Activated T-cell treated with anti-CD3 and anti-CD28 coated beads, Interleukin-2, amount 50 U/mL, for 48 hours (primary cell): ENCODE measurements at regions not wholly inside any gene's neighbourhood (a gene's known extent, or its start where the extent isn't known, plus 50 kb on each side); places are given as distances from the start of the nearest gene placed in this dataset.

Experiments
- DNase-seq, 2 experiments: peaks; one replicate each; pipeline ENCODE4 v3.0.0-alpha.2; 2020

- no peak for DNase-seq
These were observed 143.4 kb upstream of the PKDCC start for GRCh38 chr2:41904459-41904858.

GRCh38 chr2:41905597-41906337 is 142.1 kb upstream of the PKDCC start:
- DNase-seq: no peak

DNA sequence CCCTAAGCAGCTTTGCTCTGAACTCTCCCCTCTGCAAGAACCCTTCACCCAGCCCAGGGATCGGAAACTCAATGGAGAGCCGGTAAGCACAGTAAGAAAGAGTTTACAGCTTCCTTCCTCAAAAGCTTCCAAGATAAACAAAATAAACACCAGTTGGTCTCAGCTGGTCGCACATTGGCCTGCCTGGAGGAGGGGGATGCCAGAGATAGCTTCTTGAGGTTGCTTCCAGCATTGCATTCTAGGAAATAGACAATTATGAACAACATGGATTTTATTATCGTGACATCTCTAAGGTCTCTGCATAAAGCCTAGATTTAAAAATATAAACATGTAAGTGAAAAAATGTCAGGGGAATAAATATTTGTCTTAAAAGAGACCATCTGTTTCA is 141.5 kb upstream of the PKDCC start:
- DNase-seq: no peak

DNA sequence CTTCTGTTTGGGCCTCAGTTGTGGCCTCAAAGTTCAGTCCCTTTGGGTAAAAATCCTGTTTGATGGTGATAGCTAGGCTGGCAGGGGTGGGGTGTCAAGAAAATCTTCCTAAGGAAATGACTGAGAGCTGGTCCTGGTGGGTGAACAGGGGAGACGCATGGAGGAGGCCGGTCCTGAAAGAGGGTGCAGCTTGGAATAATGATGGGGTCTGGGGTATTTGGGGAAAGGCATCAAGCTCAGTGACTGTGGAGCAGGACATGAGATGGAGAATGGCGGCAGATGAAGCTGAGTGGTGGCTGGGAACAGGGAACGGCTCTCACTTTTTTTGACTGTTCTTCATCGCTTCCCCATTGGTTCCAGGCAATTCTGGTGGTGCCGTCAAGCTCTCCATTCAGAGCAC is 140.7 kb upstream of the PKDCC start:
- no peak for DNase-seq

- no peak for DNase-seq
These were observed 140.0 kb upstream of the PKDCC start for GRCh38 chr2:41907771-41908207.

GRCh38 chr2:41908349-41908748 is 139.5 kb upstream of the PKDCC start:
- DNase-seq: no peak

DNA sequence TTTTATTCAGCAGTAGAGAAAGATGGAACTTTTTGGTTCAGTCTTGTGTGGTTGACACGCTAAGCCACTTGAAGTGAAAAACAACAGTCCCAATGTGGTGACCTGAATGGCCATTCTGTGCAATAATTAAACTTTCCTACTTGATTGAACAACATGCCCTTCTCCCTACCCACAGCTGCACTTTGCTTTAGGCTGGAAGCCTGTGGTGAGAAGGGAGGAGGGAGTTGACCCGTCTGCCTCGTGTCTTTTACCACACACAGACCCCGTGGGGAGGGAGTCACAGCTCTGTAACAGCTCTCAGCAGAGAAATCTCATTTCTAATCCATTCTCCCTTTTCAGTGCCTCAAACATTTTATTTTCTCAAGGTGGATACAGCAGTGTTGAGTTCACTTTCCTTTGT is 138.2 kb upstream of the PKDCC start:
- DNase-seq: no peak

DNA sequence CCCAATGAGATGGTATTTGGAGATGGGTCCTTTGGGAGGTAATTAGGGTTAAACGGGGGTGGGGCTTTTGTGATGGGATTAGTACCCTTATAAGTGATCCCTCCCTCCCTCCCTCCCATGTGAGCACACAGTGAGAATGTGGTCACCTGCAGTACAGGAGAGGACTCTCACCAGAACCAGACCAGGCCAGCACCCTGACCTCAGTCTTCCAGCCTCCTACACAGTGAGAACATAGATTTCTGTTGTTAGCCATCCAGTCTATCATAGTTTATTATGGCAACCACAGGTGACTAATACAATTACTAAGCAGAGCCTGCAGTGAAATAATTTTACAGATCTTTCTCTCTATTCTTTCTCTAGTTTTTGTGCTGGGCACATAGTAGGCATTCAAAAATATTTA is 137.7 kb upstream of the PKDCC start:
- no peak for DNase-seq

DNA sequence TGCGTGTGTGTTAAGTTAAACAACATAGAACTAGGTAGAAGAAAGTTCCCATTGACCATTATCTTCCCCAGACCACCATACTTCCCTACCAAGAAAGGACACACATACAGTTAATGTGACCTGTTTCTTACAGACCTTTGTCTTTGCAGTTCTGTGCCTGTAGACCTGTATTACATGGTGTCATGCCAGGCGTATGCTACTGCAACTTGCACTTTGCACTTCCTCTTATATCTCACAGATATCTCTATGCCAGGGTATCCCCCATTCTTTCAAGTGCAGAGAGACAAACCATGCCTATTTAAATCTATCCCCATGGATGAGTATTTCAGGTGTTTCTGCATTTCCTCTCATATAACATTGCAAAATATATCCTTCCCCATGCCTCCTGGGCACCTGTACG is 136.8 kb upstream of the PKDCC start:
- no peak for DNase-seq

GRCh38 chr2:41912337-41912736 is 135.5 kb upstream of the PKDCC start:
- no peak for DNase-seq

- DNase-seq: no peak
These were observed 135.0 kb upstream of the PKDCC start for GRCh38 chr2:41912776-41913175.

- no peak for DNase-seq
These were observed 134.5 kb upstream of the PKDCC start for GRCh38 chr2:41913311-41913710.

DNA sequence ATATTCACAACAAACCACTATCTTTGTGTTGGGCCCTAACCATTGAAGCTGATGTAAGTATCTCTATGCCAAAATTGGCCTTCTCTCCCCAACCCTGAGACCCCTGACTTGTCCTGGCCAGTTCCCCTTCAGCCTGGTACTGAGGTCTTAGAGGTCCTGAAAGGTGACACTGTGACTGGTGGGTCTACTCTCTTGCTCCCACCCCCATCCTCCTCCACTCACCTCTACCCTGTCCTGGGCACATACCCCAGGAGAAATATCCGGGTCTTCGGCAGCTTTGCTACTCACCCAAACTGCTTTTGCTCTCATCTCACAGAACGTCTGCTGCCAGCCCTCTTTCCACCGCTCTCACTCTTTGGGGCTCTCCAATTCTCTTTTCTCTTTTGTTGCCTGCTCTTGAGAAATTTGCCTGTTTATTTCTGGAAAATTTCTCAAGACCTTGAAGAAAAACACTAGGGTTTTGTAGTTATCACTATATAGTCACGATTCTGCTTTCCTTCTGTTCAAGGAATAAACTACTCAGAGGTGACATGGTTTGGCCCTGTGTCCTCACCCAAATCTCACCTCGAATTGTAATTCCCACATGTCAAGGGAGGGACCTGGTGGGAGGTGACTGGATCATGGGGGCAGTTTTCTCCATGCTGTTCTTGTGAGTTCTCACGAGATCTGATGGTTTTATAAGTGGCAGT is 133.8 kb upstream of the PKDCC start:
- no peak for DNase-seq

DNA sequence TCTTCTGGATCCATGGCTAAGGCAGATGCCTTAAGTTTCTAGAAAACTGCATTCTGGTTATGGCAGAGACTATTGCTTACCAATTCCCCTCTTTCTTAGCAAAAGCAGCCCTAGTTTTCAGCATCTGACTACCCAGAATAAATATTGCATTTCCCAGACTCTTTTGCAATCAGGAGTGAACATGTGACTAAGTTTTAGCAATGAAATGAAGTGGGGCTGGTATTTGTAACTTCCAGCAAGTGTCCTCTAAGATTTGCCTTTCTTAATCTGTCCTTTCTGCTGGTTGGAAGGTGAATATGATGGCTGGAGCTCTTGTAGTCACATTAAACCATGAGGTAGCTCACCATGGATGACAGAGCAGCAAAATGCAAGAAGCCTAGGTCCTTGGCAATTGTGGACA is 132.9 kb upstream of the PKDCC start:
- no peak for DNase-seq

DNA sequence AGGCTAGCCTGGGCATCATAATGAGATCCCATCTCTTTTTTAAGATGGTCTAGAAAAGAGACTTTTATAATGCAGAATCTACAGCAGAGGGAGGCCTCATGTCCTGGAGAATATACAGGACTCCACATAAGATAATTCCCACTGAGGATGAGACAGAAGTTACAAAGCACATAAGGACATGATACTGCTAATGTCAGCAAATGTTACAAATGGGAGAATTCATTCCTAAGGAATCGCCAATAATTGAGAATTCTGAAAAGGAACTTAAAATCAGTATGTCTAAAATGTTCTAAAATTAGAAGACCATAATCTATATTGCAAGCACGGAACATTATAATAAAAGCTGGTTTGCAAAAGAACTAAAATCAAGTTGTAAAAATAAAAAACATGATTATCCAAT is 131.6 kb upstream of the PKDCC start:
- DNase-seq: no peak

DNA sequence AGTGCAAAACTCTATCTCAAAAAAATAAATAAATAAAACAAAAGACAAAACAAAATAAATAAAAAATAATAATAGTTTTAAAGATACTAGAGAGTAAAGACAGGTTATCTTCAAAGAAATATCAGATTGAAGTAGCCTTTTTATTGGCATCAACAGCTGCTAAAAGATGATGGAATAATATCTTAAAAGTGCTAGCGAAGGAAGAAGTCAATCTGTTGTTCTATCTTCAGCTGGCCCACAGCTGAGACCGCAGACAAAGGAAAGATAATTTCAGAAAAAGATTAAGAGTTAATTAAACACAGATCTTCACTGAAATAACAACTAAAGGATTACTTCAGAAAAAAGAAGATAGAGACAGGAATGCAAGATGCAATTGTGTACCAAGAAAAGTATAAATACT is 130.2 kb upstream of the PKDCC start:
- no peak for DNase-seq

GRCh38 chr2:41919135-41919534 is 128.7 kb upstream of the PKDCC start:
- DNase-seq: no peak

DNA sequence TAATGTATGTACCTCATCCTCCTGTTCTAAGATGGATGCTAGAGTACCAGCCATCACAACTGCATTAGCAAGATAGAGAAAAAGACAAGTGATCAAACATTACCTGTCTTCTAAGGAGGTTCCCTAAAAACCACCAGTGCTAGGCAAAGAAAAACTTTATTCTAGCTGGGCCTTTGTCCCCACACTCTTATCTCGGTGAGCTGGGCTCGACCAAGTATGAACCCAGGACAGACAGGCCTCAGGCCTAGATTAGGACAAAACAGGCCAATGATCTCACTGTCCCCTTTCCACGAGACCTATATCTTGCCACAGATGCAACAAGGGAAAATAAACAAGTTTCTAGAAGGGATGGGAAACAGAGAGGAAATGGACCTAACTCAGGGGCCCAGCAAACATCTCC is 127.6 kb upstream of the PKDCC start:
- no peak for DNase-seq

- DNase-seq: no peak
These were observed 127.0 kb upstream of the PKDCC start for GRCh38 chr2:41920812-41921211.

DNA sequence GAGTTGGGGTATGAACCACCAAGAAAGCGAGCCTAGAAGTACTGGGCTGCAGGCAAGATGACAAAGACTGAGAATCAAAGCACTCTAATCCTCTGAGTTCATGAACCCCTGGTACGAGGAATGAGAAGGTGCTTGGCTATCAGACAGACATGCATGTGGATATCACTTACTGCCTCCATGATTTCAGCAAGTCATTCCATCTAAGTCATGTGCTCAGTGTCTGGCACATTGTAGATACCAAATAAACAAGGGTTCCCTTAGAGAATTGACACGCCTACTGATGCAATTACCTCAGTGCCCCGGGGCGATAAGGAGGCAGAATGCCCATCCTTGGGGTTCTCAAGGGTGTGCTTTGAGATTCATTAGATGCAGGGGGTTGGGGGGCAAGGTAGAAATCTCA is 125.6 kb upstream of the PKDCC start:
- DNase-seq: no peak

- DNase-seq: no peak
These were observed 124.5 kb upstream of the PKDCC start for GRCh38 chr2:41923156-41923786.

DNA sequence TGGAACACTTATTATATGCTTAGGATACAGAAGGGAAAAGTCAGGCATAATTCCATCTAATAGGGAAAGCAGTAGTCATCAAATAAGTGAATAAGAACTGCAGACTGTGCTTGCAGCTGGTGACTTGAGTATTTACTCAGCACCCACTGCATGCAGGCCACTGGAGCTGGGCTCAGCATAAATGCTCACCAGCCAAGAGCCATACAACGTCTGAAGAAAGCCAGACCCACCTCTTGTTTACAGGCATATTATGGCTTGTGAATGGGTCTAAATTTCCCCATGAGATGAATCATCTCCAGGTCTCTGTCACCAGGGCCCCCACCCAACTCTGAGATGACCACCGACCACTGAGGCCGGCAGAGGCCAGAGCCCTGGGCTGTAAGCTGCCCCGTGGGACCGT is 123.8 kb upstream of the PKDCC start:
- no peak for DNase-seq

GRCh38 chr2:41924709-41925408 is 123.0 kb upstream of the PKDCC start:
- no peak for DNase-seq

DNA sequence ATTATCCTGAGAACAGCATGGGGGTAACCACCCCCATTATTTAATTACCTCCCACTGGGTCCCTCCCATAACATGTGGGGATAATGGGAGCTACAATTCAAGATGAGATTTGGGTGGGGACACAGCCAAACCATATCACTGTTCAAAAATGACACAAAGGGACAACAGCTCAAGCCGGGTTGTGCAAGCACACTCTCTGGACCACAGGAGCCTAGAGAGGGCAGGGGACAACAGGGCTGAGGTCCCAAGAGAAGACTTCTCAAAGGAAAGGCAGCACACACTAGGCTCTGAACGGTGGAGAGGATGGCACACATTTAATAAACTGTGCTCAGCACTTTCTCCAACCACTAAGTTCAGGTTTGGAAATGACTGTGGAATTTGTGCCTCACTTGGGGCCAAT is 122.1 kb upstream of the PKDCC start:
- DNase-seq: no peak
